ENCODE measurements at regions not wholly inside any gene's neighbourhood (a gene's known extent, or its start where the extent isn't known, plus 50 kb on each side); places are given as distances from the start of the nearest gene placed in this dataset.

- Histone ChIP-seq H3K4me3 (ENCODE audit: low read depth in 1 of 2, low read length in 2 of 2) (no peak overlapping the region), H2AFZ (ENCODE audit: low read depth, low read length) (no peak overlapping the region), H3K9me3 (ENCODE audit: insufficient read depth, low read length, severe bottlenecking) (no peaks in the 10 kb centered on the region), H3K36me3 (ENCODE audit: insufficient read depth, low read length) (no peaks in the 10 kb centered on the region), H3K27me3 (ENCODE audit: insufficient read depth, low read length, poor library complexity) (no peaks in the 10 kb centered on the region), H3K27ac (ENCODE audit: low read length) (no peak overlapping the region), H3K79me2 (ENCODE audit: insufficient read depth, low read length) (no peaks in the 10 kb centered on the region), H3K9ac (ENCODE audit: low read depth, low read length) (no peak overlapping the region), H4K20me1 (ENCODE audit: insufficient read depth, low read length) (no peaks in the 10 kb centered on the region), H3K4me2 (ENCODE audit: insufficient read depth, low read length) (no peak overlapping the region), H3K4me1 (ENCODE audit: insufficient read depth, low read length) (no peaks in the 10 kb centered on the region)
- no peak for ATAC-seq (ENCODE audit: insufficient read depth, low read depth)
- TF ChIP-seq EZH2 (IDR thresholded peaks at IDR 0.05; ENCODE audit: borderline replicate concordance, low read depth, low read length, severe bottlenecking), result no peak
- TF ChIP-seq CTCF (IDR thresholded peaks at IDR 0.05; ENCODE audit: borderline replicate concordance, extremely low read depth, low read length, poor library complexity, severe bottlenecking), result no peak
- no peak for DNase-seq
Measured at GRCh38 chr12:74914378-74914777, 295.3 kb downstream of the KCNC2 start.

GRCh38 chr12:74915718-74916117 is 293.9 kb downstream of the KCNC2 start:
- DNase-seq (no peak), ATAC-seq (ENCODE audit: insufficient read depth, low read depth) (no peak)
- H3K27me3 ChIP-seq (ENCODE audit: insufficient read depth, low read length, poor library complexity), result no peaks in the 10 kb centered on the region
- H3K79me2 ChIP-seq (ENCODE audit: insufficient read depth, low read length), result no peaks in the 10 kb centered on the region
- no peaks in the 10 kb centered on the region for H3K4me1 ChIP-seq (ENCODE audit: insufficient read depth, low read length)
- H4K20me1 ChIP-seq (ENCODE audit: insufficient read depth, low read length), result no peaks in the 10 kb centered on the region
- no peaks in the 10 kb centered on the region for H3K36me3 ChIP-seq (ENCODE audit: insufficient read depth, low read length)
- no peak overlapping the region for H2AFZ ChIP-seq (ENCODE audit: low read depth, low read length)
- no peak overlapping the region for H3K27ac ChIP-seq (ENCODE audit: low read length)
- no peaks in the 10 kb centered on the region for H3K9me3 ChIP-seq (ENCODE audit: insufficient read depth, low read length, severe bottlenecking)
- no peak overlapping the region for H3K4me2 ChIP-seq (ENCODE audit: insufficient read depth, low read length)
- no peak overlapping the region for H3K9ac ChIP-seq (ENCODE audit: low read depth, low read length)
- H3K4me3 ChIP-seq (ENCODE audit: low read depth in 1 of 2, low read length in 2 of 2), result no peak overlapping the region
- TF ChIP-seq EZH2 (IDR thresholded peaks at IDR 0.05; ENCODE audit: borderline replicate concordance, low read depth, low read length, severe bottlenecking), result no peak
- TF ChIP-seq CTCF (IDR thresholded peaks at IDR 0.05; ENCODE audit: borderline replicate concordance, extremely low read depth, low read length, poor library complexity, severe bottlenecking), result no peak

GRCh38 chr12:74917743-74918142 is 291.9 kb downstream of the KCNC2 start:
- Histone ChIP-seq H3K79me2 (ENCODE audit: insufficient read depth, low read length) (no peaks in the 10 kb centered on the region), H3K9ac (ENCODE audit: low read depth, low read length) (no peak overlapping the region), H3K4me1 (ENCODE audit: insufficient read depth, low read length) (no peaks in the 10 kb centered on the region), H3K36me3 (ENCODE audit: insufficient read depth, low read length) (no peaks in the 10 kb centered on the region), H3K4me3 (ENCODE audit: low read depth in 1 of 2, low read length in 2 of 2) (no peak overlapping the region), H3K4me2 (ENCODE audit: insufficient read depth, low read length) (no peak overlapping the region), H3K9me3 (ENCODE audit: insufficient read depth, low read length, severe bottlenecking) (no peaks in the 10 kb centered on the region), H4K20me1 (ENCODE audit: insufficient read depth, low read length) (no peaks in the 10 kb centered on the region), H2AFZ (ENCODE audit: low read depth, low read length) (no peak overlapping the region), H3K27ac (ENCODE audit: low read length) (no peak overlapping the region), H3K27me3 (ENCODE audit: insufficient read depth, low read length, poor library complexity) (no peaks in the 10 kb centered on the region)
- DNase-seq, result no peak
- no peak for TF ChIP-seq EZH2 (IDR thresholded peaks at IDR 0.05; ENCODE audit: borderline replicate concordance, low read depth, low read length, severe bottlenecking)
- no peak for TF ChIP-seq CTCF (IDR thresholded peaks at IDR 0.05; ENCODE audit: borderline replicate concordance, extremely low read depth, low read length, poor library complexity, severe bottlenecking)
- ATAC-seq (ENCODE audit: insufficient read depth, low read depth), result no peak

- H3K36me3 ChIP-seq (ENCODE audit: insufficient read depth, low read length), result no peaks in the 10 kb centered on the region
- TF ChIP-seq CTCF (IDR thresholded peaks at IDR 0.05; ENCODE audit: borderline replicate concordance, extremely low read depth, low read length, poor library complexity, severe bottlenecking), result no peak
- no peak for TF ChIP-seq EZH2 (IDR thresholded peaks at IDR 0.05; ENCODE audit: borderline replicate concordance, low read depth, low read length, severe bottlenecking)
- H3K4me1 ChIP-seq (ENCODE audit: insufficient read depth, low read length), result no peaks in the 10 kb centered on the region
- H3K27ac ChIP-seq (ENCODE audit: low read length), result no peak overlapping the region
- no peak overlapping the region for H3K9ac ChIP-seq (ENCODE audit: low read depth, low read length)
- H3K4me2 ChIP-seq (ENCODE audit: insufficient read depth, low read length), result no peak overlapping the region
- H3K4me3 ChIP-seq (ENCODE audit: low read depth in 1 of 2, low read length in 2 of 2), result no peak overlapping the region
- H3K27me3 ChIP-seq (ENCODE audit: insufficient read depth, low read length, poor library complexity), result no peaks in the 10 kb centered on the region
- H3K79me2 ChIP-seq (ENCODE audit: insufficient read depth, low read length), result no peaks in the 10 kb centered on the region
- DNase-seq, result no peak
- H2AFZ ChIP-seq (ENCODE audit: low read depth, low read length), result no peak overlapping the region
- H4K20me1 ChIP-seq (ENCODE audit: insufficient read depth, low read length), result no peaks in the 10 kb centered on the region
- no peaks in the 10 kb centered on the region for H3K9me3 ChIP-seq (ENCODE audit: insufficient read depth, low read length, severe bottlenecking)
- no peak for ATAC-seq (ENCODE audit: insufficient read depth, low read depth)
Measured at GRCh38 chr12:74918291-74918690, 291.3 kb downstream of the KCNC2 start.

Measured in DND-41 (cell line).